ENCODE measurements at regions not wholly inside any gene's neighbourhood (a gene's known extent, or its start where the extent isn't known, plus 50 kb on each side); places are given as distances from the start of the nearest gene placed in this dataset.

DNA sequence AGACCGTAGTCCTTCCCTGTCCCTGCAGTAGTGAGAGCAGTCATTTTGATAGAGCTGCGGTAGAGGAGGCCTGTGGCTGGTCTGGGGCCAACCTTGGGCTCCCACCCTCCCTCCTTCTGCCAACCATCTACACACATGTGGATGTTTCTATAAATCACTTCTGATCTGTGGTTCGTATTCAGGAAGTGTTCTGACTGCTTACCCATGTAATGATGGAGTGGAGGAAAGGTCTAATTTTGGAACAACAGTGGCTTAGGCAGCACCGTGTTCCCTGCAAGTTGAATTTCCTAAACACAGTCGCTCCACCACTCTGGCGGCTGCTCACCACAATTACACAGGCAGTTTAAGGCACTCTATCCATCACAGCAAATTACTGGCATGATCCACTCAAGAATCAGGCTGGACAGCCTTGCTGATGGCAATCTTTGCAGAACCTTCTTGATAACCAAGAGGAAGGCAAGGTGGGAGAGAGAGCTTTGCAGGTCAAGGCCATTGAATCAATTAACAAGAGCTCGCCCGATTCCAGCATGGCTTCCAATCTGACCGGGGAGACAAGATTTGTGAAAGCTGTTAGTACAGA lies 104.7 kb upstream of the VEPH1 start:
- Histone ChIP-seq H3K4me3 (no peak overlapping the region), H3K4me1 (no peaks in the 10 kb centered on the region), H3K36me3 (ENCODE audit: insufficient read depth in 1 of 2, low read depth in 1 of 2) (no peaks in the 10 kb centered on the region), H3K27me3 (ENCODE audit: insufficient read depth in 3 of 3, low read length in 2 of 3) (no peaks in the 10 kb centered on the region), H3K27ac (no peak overlapping the region), H3K9me3 (no peaks in the 10 kb centered on the region)
- TF ChIP-seq, protein P1, sequence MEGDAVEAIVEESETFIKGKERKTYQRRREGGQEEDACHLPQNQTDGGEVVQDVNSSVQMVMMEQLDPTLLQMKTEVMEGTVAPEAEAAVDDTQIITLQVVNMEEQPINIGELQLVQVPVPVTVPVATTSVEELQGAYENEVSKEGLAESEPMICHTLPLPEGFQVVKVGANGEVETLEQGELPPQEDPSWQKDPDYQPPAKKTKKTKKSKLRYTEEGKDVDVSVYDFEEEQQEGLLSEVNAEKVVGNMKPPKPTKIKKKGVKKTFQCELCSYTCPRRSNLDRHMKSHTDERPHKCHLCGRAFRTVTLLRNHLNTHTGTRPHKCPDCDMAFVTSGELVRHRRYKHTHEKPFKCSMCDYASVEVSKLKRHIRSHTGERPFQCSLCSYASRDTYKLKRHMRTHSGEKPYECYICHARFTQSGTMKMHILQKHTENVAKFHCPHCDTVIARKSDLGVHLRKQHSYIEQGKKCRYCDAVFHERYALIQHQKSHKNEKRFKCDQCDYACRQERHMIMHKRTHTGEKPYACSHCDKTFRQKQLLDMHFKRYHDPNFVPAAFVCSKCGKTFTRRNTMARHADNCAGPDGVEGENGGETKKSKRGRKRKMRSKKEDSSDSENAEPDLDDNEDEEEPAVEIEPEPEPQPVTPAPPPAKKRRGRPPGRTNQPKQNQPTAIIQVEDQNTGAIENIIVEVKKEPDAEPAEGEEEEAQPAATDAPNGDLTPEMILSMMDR (IDR thresholded peaks at IDR 0.05): no peak
- intact Hi-C loops (cut with DNase I): loop anchor here in 1 of 2 donors (5.0 kb wide), 1 partner anchor 824 kb away; no protein-coding TSS in a partner anchor
- ATAC-seq (no peak), DNase-seq (no peak)
- 78 to 83% (median 80%) methylated on average over 9 of the region's 9 CpGs for WGBS, 3 donors

DNA sequence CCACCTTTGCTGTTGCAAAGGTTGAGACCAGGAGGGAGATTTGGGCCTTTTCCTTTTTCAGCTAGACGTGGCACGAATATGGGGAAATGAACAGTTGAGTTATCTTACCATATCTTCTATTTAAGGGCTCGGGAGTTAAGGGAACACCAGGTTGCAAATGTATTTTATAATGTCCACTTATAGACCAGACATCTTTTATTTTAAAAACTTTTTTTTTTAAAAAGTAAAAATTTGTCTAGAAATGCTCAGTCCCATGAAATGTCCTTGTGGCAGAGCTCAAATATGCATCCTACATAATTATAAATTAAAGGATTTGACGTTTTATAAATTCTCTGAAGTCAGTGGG lies 103.6 kb upstream of the VEPH1 start:
- no peak overlapping the region for H3K27ac ChIP-seq
- H3K27me3 ChIP-seq (ENCODE audit: insufficient read depth in 3 of 3, low read length in 2 of 3): no peaks in the 10 kb centered on the region
- no peaks in the 10 kb centered on the region for H3K9me3 ChIP-seq
- no peaks in the 10 kb centered on the region for H3K36me3 ChIP-seq (ENCODE audit: insufficient read depth in 1 of 2, low read depth in 1 of 2)
- no peaks in the 10 kb centered on the region for H3K4me1 ChIP-seq
- TF ChIP-seq, protein P1 (IDR thresholded peaks at IDR 0.05): no peak
- intact Hi-C loops (cut with DNase I): loop anchor here in 1 of 2 donors (5.0 kb wide), 1 partner anchor 825 kb away; no protein-coding TSS in a partner anchor
- H3K4me3 ChIP-seq: no peak overlapping the region
- no peak for ATAC-seq
- WGBS, 3 donors: 38 to 48% (median 40%) methylated on average over 4 of the region's 4 CpGs
- DNase-seq: no peak

DNA sequence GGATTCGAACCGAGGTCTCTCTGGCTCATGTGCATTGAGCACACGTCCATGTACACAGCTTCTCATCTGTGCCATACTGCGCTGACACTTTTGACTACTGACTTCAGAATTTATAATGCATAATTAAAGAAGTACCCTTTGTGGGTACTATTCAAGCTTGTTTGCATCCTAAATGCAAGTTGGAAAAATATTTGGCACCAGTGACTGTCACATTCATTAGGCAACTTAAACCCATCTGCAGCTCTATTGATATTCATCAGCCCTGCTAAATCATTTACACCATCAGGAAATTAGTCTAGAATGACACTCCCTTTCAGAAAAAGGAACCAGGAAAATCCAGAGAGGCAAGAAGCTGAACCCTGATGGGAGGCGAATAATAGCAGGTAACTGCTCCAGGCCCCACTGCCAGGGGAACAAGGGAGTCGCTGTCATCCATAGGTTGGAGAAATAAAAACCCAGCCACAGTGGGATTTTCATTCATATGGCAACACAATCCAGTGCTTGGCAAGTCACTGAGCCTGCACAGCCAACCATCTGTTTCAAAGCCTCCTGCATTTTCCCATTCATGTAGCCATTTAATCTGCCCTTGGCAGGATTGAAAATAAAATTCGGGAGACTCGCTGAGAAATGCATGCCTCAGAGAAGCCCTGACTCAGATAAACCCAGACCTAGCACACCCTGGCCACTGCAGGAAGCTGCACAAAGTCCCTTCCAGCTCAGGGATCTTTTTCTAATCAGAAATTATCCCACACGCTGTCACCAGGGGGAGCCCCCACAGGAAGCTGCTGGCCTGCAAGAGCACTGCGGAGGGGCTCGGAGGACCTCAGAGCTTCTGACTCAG lies 103.0 kb upstream of the VEPH1 start:
- Histone ChIP-seq H3K4me1 (no peaks in the 10 kb centered on the region), H3K36me3 (ENCODE audit: insufficient read depth in 1 of 2, low read depth in 1 of 2) (no peaks in the 10 kb centered on the region), H3K9me3 (no peaks in the 10 kb centered on the region), H3K27me3 (ENCODE audit: insufficient read depth in 3 of 3, low read length in 2 of 3) (no peaks in the 10 kb centered on the region), H3K27ac (no peak overlapping the region), H3K4me3 (no peak overlapping the region)
- ATAC-seq (peak; percentile 37 to 80 (median 67)), DNase-seq (peak; percentile 40 to 65)
- WGBS, 3 donors: 32 to 37% (median 34%) methylated on average over 11 of the region's 11 CpGs
- intact Hi-C loops (cut with DNase I): loop anchor here in 1 of 2 donors (5.0 kb wide), 1 partner anchor 826 kb away; no protein-coding TSS in a partner anchor
- TF ChIP-seq, protein P1 (IDR thresholded peaks at IDR 0.05): peak; percentile 65

DNA sequence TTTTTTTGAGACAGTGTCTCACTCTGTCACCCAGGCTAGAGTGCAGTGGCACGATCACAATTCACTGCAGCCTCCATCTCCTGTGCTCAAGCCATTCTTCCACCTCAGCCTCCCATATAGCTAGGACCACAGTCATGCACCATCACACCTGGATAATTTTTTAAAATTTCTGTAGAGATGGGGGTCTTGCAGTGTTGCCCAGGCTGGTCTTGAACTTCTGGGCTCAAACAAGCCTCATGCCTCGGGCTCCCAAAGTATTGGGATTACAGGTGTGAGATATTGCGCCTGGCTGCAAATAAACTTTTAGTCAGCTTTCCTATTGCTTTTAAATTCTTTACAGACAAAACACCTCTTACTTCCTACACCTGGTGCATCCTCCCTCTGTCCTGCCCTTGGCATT lies 102.1 kb upstream of the VEPH1 start:
- no peak overlapping the region for H3K27ac ChIP-seq
- intact Hi-C loops (cut with DNase I): loop anchor here in 1 of 2 donors (5.0 kb wide), 1 partner anchor 827 kb away; no protein-coding TSS in a partner anchor
- no peaks in the 10 kb centered on the region for H3K4me1 ChIP-seq
- no peak for ATAC-seq
- TF ChIP-seq, protein P1 (IDR thresholded peaks at IDR 0.05): no peak
- H3K4me3 ChIP-seq: no peak overlapping the region
- no peaks in the 10 kb centered on the region for H3K9me3 ChIP-seq
- H3K36me3 ChIP-seq (ENCODE audit: insufficient read depth in 1 of 2, low read depth in 1 of 2): no peaks in the 10 kb centered on the region
- no peak for DNase-seq
- 63 to 100% (median 77%) methylated on average over 3 of the region's 3 CpGs for WGBS, 3 donors
- no peaks in the 10 kb centered on the region for H3K27me3 ChIP-seq (ENCODE audit: insufficient read depth in 3 of 3, low read length in 2 of 3)

All from psoas muscle (tissue), 7 donors.